ENCODE measurements at regions not wholly inside any gene's neighbourhood (a gene's known extent, or its start where the extent isn't known, plus 50 kb on each side); places are given as distances from the start of the nearest gene placed in this dataset.
"Not testable (repeated sequence)": the region's sequence is repeated elsewhere in the genome, so short reads cannot be mapped to it uniquely, and the experiment has no call there.

- no peak for DNase-seq
These were observed 192.7 kb upstream of the MEIS1 start for GRCh38 chr2:66242099-66242789.

DNA sequence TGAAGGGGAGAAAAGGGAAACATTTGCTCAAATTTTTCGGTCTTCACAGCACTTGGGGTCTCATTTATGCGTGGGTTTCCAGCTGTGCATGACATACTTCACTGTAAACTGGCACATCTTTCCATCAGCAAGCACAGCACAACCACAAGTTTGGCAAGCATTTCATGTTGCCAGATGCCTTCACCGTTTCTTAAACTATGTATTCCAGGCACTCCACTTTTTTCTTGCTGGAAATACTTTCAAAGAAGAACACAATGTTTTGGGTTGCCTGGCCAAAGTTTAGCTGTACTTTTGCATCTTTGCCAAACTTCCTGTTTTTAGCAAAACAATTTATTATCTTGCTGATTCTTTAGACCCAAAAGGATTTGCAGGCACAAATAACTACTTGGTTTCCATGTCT, 194.6 kb upstream of the MEIS1 start:
- DNase-seq: no peak

- no peak for DNase-seq
These were observed 195.3 kb upstream of the MEIS1 start for GRCh38 chr2:66239655-66240054.

- no peak for DNase-seq
These were observed 197.0 kb upstream of the MEIS1 start for GRCh38 chr2:66237803-66238379.

- DNase-seq: no peak
These were observed 197.8 kb upstream of the MEIS1 start for GRCh38 chr2:66236816-66237802.

- no peak for DNase-seq
These were observed 198.7 kb upstream of the MEIS1 start for GRCh38 chr2:66236067-66236685.

DNA sequence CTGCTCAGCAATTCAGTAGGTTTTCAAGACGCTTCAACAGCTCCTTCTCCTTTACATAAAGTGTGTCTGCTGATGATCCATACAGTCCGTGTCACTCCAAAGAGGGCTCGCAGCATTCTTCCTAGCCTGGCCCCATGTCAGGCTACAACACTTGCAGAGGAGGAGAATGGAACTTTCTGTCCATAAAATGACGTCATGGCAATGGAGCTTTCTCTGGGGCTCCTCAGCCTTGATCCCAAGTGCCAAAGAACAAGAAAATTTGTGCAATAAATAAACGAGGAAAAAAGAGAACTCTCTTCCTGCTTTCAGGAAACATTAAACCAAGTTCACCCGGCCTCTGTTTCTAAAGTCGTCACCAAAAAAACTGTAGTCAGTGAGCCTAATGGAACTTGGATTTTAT, 199.5 kb upstream of the MEIS1 start:
- DNase-seq: no peak

DNA sequence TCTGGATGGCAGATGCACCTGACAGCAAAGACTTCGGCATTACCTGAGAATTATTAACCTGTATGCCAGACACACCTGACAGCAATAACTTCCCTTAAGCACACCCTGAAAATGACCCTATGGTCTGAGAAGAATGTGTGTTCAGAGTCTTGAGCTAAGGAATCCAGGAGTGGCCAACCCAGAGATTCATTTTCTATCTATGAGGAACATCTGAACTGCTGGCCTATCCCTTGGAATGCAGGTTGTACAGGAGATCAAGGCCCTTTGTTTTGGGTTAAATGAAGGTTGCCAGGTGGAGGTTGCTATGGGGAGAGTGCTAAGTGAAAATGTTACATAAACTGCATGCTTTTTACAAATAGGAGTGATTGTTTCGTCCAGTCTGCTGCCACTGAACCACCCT, 200.9 kb upstream of the MEIS1 start:
- DNase-seq: no peak

DNA sequence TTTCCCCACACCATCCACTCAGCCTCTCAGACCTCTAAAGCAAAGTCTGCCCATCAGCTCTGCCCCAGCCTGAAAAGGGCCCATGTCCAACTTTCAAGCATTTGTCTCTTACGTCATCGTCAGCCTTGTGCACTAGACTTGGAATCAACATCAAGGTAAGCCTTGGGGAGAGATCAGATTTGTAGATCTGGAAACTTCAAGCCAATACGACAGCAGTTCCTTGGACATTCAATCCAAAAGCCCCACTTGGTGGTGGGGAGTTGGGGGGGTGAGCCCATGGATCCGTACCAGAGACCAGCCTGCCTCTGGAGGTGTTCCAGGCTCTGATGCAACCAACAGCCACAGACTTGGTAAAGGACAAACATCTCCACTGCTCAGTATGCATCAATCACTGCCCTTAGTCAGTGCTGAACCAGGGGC, 206.8 kb upstream of the MEIS1 start:
- DNase-seq: no peak

DNA sequence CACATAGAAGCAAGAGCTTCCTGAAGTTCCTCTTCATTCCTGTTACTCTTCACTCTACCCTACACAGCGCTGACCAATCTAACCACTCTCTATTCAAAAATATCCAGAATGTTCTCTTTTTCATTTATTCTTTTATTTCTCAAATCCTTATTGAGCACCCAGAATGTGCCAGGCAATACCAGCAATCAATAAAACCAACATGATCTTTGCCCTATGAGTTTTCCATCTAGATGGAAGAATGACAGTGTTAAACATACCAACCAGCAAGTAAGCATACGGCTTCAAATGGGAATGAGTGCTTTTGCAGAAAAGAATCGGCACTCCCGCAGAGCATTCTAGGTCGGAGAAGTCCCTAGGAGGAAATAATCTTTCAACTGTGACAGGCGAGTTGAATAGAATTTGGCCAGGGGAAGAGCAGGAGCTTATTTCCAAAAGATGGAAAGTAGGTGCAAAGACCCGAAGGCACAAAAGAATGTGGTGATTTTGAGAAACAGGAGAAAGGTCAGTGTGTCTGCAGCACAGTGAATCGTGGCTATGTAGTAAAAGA, 217.8 kb upstream of the MEIS1 start:
- no peak for DNase-seq

- no peak for DNase-seq
These were observed 222.2 kb upstream of the MEIS1 start for GRCh38 chr2:66212749-66213148.

GRCh38 chr2:66202586-66202985, 232.3 kb upstream of the MEIS1 start:
- DNase-seq: no peak

GRCh38 chr2:66201242-66201641, 233.7 kb upstream of the MEIS1 start:
- DNase-seq: no peak

- no peak for DNase-seq
These were observed 236.1 kb upstream of the MEIS1 start for GRCh38 chr2:66198873-66199272.

DNA sequence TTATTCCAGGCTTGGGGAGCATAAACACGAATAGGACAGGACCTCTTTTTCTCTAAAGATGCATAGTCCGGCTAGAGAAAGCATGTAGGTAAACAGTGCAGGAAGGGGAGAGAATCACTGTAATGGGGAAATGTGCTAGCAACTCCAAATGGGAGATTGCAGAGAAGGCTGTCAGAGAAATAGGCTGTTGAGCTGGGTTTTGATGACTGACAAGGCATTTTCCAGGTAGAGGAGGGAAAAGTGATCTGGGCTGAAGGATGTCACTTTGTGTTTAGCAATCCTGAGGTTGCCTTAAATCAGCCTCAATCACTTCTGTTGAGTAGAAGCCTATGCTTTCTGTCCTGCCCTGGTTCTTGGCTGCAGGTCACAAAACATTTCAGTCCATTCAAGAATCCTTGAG, 242.0 kb upstream of the MEIS1 start:
- no peak for DNase-seq

- no peak for DNase-seq
These were observed 243.6 kb upstream of the MEIS1 start for GRCh38 chr2:66191311-66191710.

DNA sequence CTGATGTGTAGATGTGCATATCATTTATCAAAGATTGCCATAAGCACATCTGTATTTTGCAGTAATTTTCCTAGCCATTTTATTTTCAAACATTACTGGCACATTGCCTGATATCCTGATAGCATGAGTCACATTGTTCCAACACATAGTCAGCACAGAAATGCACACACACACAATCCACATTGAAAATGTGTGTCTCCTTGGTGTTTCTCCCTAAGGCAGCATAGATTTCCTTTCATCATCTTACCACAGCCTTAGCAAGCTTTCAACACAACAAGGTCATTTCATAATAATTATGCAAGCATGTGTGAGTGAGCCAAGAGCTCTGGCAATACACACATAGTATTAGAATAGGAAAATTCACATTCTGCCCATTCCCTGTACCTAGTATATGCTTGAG, 245.4 kb upstream of the MEIS1 start:
- DNase-seq: no peak

GRCh38 chr2:66186537-66186936, 248.4 kb upstream of the MEIS1 start:
- no peak for DNase-seq

DNA sequence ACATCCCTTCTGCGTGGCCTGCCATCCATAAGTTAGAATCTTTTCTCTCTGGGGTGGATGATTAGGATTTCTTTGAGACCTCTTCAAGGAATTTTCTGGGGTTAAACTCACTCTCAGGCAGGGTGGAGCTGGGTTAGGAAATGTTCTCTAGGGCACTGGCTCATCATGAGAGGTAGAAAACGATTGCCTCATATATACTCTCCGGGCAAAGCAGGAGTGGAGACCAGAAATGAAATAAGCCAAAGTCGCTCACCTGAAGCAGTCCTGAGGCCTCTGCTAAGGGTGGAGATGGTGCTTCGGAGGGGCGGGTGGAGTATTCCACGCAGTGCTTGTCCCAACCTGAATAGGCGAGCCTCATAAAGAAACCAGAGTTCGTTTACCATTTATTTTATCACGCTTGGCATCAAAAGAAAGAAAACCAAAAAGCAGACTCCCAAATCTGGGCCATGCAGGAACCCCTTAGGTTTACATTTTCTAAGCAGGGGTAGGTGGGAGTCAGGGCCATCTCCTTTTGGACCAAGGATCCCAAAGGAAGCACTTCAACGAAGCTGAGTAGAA, 249.3 kb upstream of the MEIS1 start:
- DNase-seq: no peak

- DNase-seq: not testable (repeated sequence)
These were observed 257.7 kb upstream of the MEIS1 start for GRCh38 chr2:66177128-66177796.

- no peak for DNase-seq
These were observed 260.4 kb upstream of the MEIS1 start for GRCh38 chr2:66174491-66174890.

DNA sequence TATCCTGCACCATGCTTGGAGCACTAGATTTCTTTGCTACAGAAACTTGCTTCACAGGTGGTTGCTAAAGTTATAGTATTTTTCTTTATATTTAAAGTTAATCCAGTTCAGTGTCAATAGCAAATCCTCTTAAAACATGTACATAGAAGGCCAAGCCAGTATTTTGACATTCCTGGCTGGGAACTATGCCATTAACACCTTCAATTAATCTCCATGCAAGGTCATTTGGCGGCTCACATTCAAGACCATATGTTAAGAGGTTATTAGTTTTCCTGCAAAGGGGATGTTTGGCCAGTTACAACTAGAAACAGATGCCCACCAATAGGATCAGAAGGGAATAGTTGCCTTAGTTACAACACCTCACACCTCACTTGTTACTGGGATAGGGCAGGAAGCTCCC, 261.3 kb upstream of the MEIS1 start:
- no peak for DNase-seq

All from hematopoietic multipotent progenitor cell treated with erythropoietin and hydrocortisone succinate and interleukin-3 and kit ligand, for 8 days (in vitro differentiated cells).